Keratinocyte (primary cell): ENCODE measurements at regions not wholly inside any gene's neighbourhood (a gene's known extent, or its start where the extent isn't known, plus 50 kb on each side); places are given as distances from the start of the nearest gene placed in this dataset.

Experiments
- DNase-seq: peaks from one replicate; pipeline ENCODE4 v3.0.0-alpha.2; 2011; ENCODE audit warnings: low read depth, missing footprints, low spot score
- FAIRE-seq: peaks from 2 replicates; lab custom pipeline; 2011; peaks lifted over from hg19 to GRCh38; lab: Jason Lieb, UNC
- H2AFZ ChIP-seq: 2 replicates; pipeline ENCODE4 v1.6.0; 2012; ENCODE audit warnings: low read length, control low read depth, inconsistent platforms; ENCODE audit not compliant: control insufficient read depth
- H3K27ac ChIP-seq: 2 replicates; pipeline ENCODE4 v1.5.1; 2011; ENCODE audit warnings: low read length; ENCODE audit not compliant: control insufficient read depth, insufficient read depth
- H3K27me3 ChIP-seq: 3 replicates; pipeline ENCODE4 v1.6.0; 2011; ENCODE audit warnings: low read length; ENCODE audit not compliant: control insufficient read depth, insufficient read depth; ENCODE audit errors: extremely low read depth
- H3K36me3 ChIP-seq, 2 experiments: 2 replicates in 1 of 2; 3 replicates in 1 of 2; pipeline ENCODE4 v1.5.1; 2011; ENCODE audit warnings: low read length in 2 of 2, mild to moderate bottlenecking in 1 of 2; ENCODE audit not compliant: control insufficient read depth in 2 of 2, insufficient read depth in 2 of 2; ENCODE audit errors: extremely low read depth in 1 of 2
- H3K4me1 ChIP-seq: 3 replicates; pipeline ENCODE4 v1.5.1; 2011; ENCODE audit warnings: low read length; ENCODE audit not compliant: control insufficient read depth, insufficient read depth; ENCODE audit errors: extremely low read depth
- H3K4me2 ChIP-seq: 3 replicates; pipeline ENCODE4 v1.6.0; 2011; ENCODE audit warnings: low read depth, low read length; ENCODE audit not compliant: control insufficient read depth, insufficient read depth; ENCODE audit errors: extremely low read depth
- H3K4me3 ChIP-seq, 3 experiments: fragments of 200-600 bp in 1 of 3; sonication (generic) in 1 of 3; 2 replicates in 2 of 3; 3 replicates in 1 of 3; pipeline ENCODE4 v1.5.1; 2011 to 2016; ENCODE audit warnings: low read length in 3 of 3, mild to moderate bottlenecking in 3 of 3, control low read depth in 2 of 3, inconsistent platforms in 1 of 3, low read depth in 1 of 3, mixed read lengths in 1 of 3, mixed run types in 1 of 3, moderate library complexity in 1 of 3; ENCODE audit not compliant: control insufficient read depth in 2 of 3, insufficient read depth in 2 of 3; ENCODE audit errors: extremely low read depth in 1 of 3
- H3K79me2 ChIP-seq: 2 replicates; pipeline ENCODE4 v1.6.0; 2012; ENCODE audit warnings: low read length; ENCODE audit not compliant: control insufficient read depth, insufficient read depth
- H3K9ac ChIP-seq: 3 replicates; pipeline ENCODE4 v1.6.0; 2011; ENCODE audit warnings: low read length; ENCODE audit not compliant: control insufficient read depth, insufficient read depth; ENCODE audit errors: extremely low read depth
- H3K9me1 ChIP-seq: 3 replicates; pipeline ENCODE4 v1.6.0; 2011; ENCODE audit warnings: low read length; ENCODE audit not compliant: control insufficient read depth, insufficient read depth; ENCODE audit errors: extremely low read depth
- H3K9me3 ChIP-seq: 2 replicates; pipeline ENCODE4 v1.5.1; 2012; ENCODE audit warnings: low read depth, low read length; ENCODE audit not compliant: control insufficient read depth
- H4K20me1 ChIP-seq: 3 replicates; pipeline ENCODE4 v1.6.0; 2011; ENCODE audit warnings: low read length; ENCODE audit not compliant: control insufficient read depth, insufficient read depth; ENCODE audit errors: extremely low read depth
- CTCF ChIP-seq, 3 experiments: IDR thresholded peaks in 1 of 3; conservative IDR thresholded peaks in 1 of 3; optimal IDR thresholded peaks in 1 of 3; 2 replicates in 2 of 3; 3 replicates in 1 of 3; pipeline versions ENCODE3 to v1.5.1; 2011; ENCODE audit warnings: low read length in 3 of 3, mild to moderate bottlenecking in 3 of 3, moderate library complexity in 2 of 3, control low read depth in 1 of 3, inconsistent platforms in 1 of 3; ENCODE audit not compliant: insufficient read depth in 2 of 3; ENCODE audit errors: extremely low read depth in 1 of 3
- EZH2 ChIP-seq: IDR thresholded peaks from one replicate; pipeline ENCODE4 v1.6.1; 2012; ENCODE audit warnings: inconsistent platforms, mild to moderate bottlenecking, low read length, moderate library complexity
- dilution Hi-C: fragments of 300-500 bp; cut with MboI; formaldehyde crosslinking; loops from one replicate; pipeline ENCODE4 v1.7.0; 2020; ENCODE audit warnings: low sequenced_read_pairs; ENCODE audit not compliant: extremely low pct_ligation_motif_present

DNA sequence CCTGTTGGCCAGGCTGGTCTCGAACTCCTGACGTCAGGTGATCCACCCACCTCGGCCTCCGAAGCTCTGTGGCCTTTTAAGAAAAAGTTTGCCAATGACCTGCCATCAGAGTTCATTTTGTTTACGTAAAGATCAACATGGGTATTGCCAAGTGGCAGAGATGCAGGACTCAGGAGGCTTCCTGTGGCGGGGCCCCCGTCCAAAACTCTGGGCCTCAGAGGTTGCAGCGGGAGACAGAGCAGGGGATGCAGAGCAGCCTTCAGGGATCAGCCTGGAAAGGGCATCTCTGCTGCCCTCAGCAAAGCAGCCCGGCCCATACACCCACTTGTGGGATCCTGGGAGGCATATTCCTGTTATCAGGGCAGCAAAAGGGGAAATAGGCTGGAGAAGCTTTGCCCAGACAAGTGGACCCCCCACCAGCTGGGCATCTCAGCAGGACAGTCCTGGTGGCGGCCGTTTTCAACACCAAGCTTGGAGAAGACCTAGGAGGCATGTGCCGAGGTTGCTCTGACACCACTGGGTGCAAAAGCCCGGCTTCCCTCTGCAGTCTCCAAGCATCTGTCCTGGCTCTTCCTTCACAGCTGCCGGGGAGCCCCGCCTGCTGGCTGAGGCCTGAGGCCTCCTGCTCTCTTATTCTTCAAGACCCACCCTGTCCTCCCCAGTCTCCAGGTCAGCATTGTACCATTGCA lies 1152.4 kb downstream of the BRD1 start:
- H3K9me1 ChIP-seq: no peaks in the 10 kb centered on the region
- H3K27me3 ChIP-seq: no peaks in the 10 kb centered on the region

GRCh38 chr22:48673806-48674500 lies 1153.7 kb downstream of the BRD1 start:
- FAIRE-seq: no peak
- dilution Hi-C loops: no loop called here
- H3K4me2 ChIP-seq: no peak overlapping the region

More for the DNA sequence above, 1152.4 kb downstream of the BRD1 start:
- peaks cover 12% of the 10 kb centered on the region for H3K9me3 ChIP-seq
- H3K27ac ChIP-seq: no peak overlapping the region
- no peak overlapping the region for H3K4me3 ChIP-seq
- no peak for DNase-seq
- no peaks in the 10 kb centered on the region for H3K79me2 ChIP-seq
- no peak overlapping the region for H3K9ac ChIP-seq
- no peak for TF ChIP-seq EZH2
- no peak for TF ChIP-seq CTCF (optimal IDR thresholded peaks at IDR 0.05 in 1 of 3, IDR thresholded peaks at IDR 0.05 in 1 of 3, conservative IDR thresholded peaks at IDR 0.05 in 1 of 3; ENCODE audit: extremely low read depth in 1 of 3, insufficient read depth in 2 of 3, low read length in 3 of 3)
- no peaks in the 10 kb centered on the region for H4K20me1 ChIP-seq
- H3K4me2 ChIP-seq: no peak overlapping the region
- dilution Hi-C loops: no loop called here
- no peak overlapping the region for H2AFZ ChIP-seq
- no peaks in the 10 kb centered on the region for H3K4me1 ChIP-seq
- H3K36me3 ChIP-seq: no peaks in the 10 kb centered on the region
- no peak for FAIRE-seq

More at GRCh38 chr22:48673806-48674500, 1153.7 kb downstream of the BRD1 start:
- Histone ChIP-seq H3K79me2 (no peaks in the 10 kb centered on the region), H2AFZ (no peak overlapping the region), H3K4me3 (no peak overlapping the region), H3K36me3 (no peaks in the 10 kb centered on the region), H3K9ac (no peak overlapping the region), H3K9me1 (no peaks in the 10 kb centered on the region), H4K20me1 (no peaks in the 10 kb centered on the region), H3K9me3 (peaks cover 11% of the 10 kb centered on the region), H3K27ac (no peak overlapping the region), H3K4me1 (no peaks in the 10 kb centered on the region), H3K27me3 (no peaks in the 10 kb centered on the region)
- TF ChIP-seq EZH2 (no peak), CTCF (optimal IDR thresholded peaks at IDR 0.05 in 1 of 3, IDR thresholded peaks at IDR 0.05 in 1 of 3, conservative IDR thresholded peaks at IDR 0.05 in 1 of 3; ENCODE audit: extremely low read depth in 1 of 3, insufficient read depth in 2 of 3, low read length in 3 of 3) (no peak)
- no peak for DNase-seq
